Memory B cell (primary cell): ENCODE measurements at regions not wholly inside any gene's neighbourhood (a gene's known extent, or its start where the extent isn't known, plus 50 kb on each side); places are given as distances from the start of the nearest gene placed in this dataset.

Source experiments
- ATAC-seq: fragments of 150-1000 bp; cut with Tn5 transposase; 2 replicates; pipeline ENCODE4 v1.10.0; 2021; ENCODE audit warnings: low read depth, mild to moderate bottlenecking, moderate library complexity
- DNase-seq, 2 donors: peaks; one replicate each; pipeline ENCODE4 v3.0.0; 2022; ENCODE audit warnings: low spot score in 2 of 2
- H3K27ac Mint-ChIP-seq: one replicate; pipeline ENCODE4 v1.8.0; 2022; ENCODE audit warnings: mild to moderate bottlenecking, moderate library complexity, mixed read lengths
- H3K27me3 Mint-ChIP-seq: one replicate; pipeline ENCODE4 v1.8.0; 2022; ENCODE audit warnings: mixed read lengths
- H3K36me3 Mint-ChIP-seq: one replicate; pipeline ENCODE4 v1.8.0; 2022; ENCODE audit warnings: mild to moderate bottlenecking, mixed read lengths
- H3K4me1 Mint-ChIP-seq: one replicate; pipeline ENCODE4 v1.8.0; 2022; ENCODE audit warnings: mixed read lengths
- H3K4me3 Mint-ChIP-seq: one replicate; pipeline ENCODE4 v1.8.0; 2022; ENCODE audit warnings: mild to moderate bottlenecking, moderate library complexity, mixed read lengths
- H3K9me3 Mint-ChIP-seq: one replicate; pipeline ENCODE4 v1.8.0; 2022; ENCODE audit warnings: mixed read lengths

- ATAC-seq (no peak), DNase-seq (no peak)
- no peaks in the 10 kb centered on the region for H3K36me3 Mint-ChIP-seq
- H3K4me1 Mint-ChIP-seq = peaks cover 18% of the 10 kb centered on the region
- H3K27ac Mint-ChIP-seq = no peak overlapping the region
- no peaks in the 10 kb centered on the region for H3K9me3 Mint-ChIP-seq
- no peak overlapping the region for H3K4me3 Mint-ChIP-seq
- peaks cover 13% of the 10 kb centered on the region for H3K27me3 Mint-ChIP-seq
These were observed 87.6 kb upstream of the TBC1D3K start for GRCh38 chr17:37836593-37836992.

- no peak overlapping the region for H3K4me3 Mint-ChIP-seq
- peaks cover 13% of the 10 kb centered on the region for H3K27me3 Mint-ChIP-seq
- H3K4me1 Mint-ChIP-seq = peaks cover 15% of the 10 kb centered on the region
- DNase-seq (no peak), ATAC-seq (no peak)
- H3K36me3 Mint-ChIP-seq = no peaks in the 10 kb centered on the region
- H3K9me3 Mint-ChIP-seq = no peaks in the 10 kb centered on the region
- no peak overlapping the region for H3K27ac Mint-ChIP-seq
These were observed 89.3 kb upstream of the HNF1B start for GRCh38 chr17:37834168-37834567.

- DNase-seq (no peak), ATAC-seq (no peak)
- Mint-ChIP-seq H3K9me3 (no peaks in the 10 kb centered on the region), H3K27me3 (peaks cover 9% of the 10 kb centered on the region), H3K4me3 (peak overlapping the region; percentile 3), H3K36me3 (no peaks in the 10 kb centered on the region), H3K27ac (no peak overlapping the region), H3K4me1 (peaks cover 20% of the 10 kb centered on the region)
These were observed 88.5 kb upstream of the HNF1B start for GRCh38 chr17:37833237-37833859.

- no peaks in the 10 kb centered on the region for H3K36me3 Mint-ChIP-seq
These were observed 87.1 kb upstream of the HNF1B start for GRCh38 chr17:37831986-37832385.

GRCh38 chr17:37831492-37831891 lies 86.6 kb upstream of the HNF1B start:
- Mint-ChIP-seq H3K36me3 (no peaks in the 10 kb centered on the region), H3K4me3 (no peak overlapping the region), H3K27ac (no peak overlapping the region), H3K4me1 (peaks cover 26% of the 10 kb centered on the region), H3K9me3 (no peaks in the 10 kb centered on the region), H3K27me3 (peaks cover 9% of the 10 kb centered on the region)
- ATAC-seq (no peak), DNase-seq (no peak)

More at GRCh38 chr17:37831986-37832385, 87.1 kb upstream of the HNF1B start:
- Mint-ChIP-seq H3K4me1 (peaks cover 24% of the 10 kb centered on the region), H3K27me3 (peaks cover 9% of the 10 kb centered on the region), H3K9me3 (no peaks in the 10 kb centered on the region), H3K27ac (no peak overlapping the region), H3K4me3 (no peak overlapping the region)
- ATAC-seq (no peak), DNase-seq (no peak)

GRCh38 chr17:37830151-37830993 lies 85.5 kb upstream of the HNF1B start:
- Mint-ChIP-seq H3K4me1 (peaks cover 36% of the 10 kb centered on the region), H3K4me3 (no peak overlapping the region), H3K36me3 (no peaks in the 10 kb centered on the region), H3K9me3 (no peaks in the 10 kb centered on the region), H3K27ac (no peak overlapping the region), H3K27me3 (peaks cover 7% of the 10 kb centered on the region)
- no peak for DNase-seq
- ATAC-seq = peak; percentile 53

GRCh38 chr17:37829592-37830123 lies 84.8 kb upstream of the HNF1B start:
- peaks cover 40% of the 10 kb centered on the region for H3K4me1 Mint-ChIP-seq
- ATAC-seq = peak; percentile 63
- no peak overlapping the region for H3K4me3 Mint-ChIP-seq
- no peaks in the 10 kb centered on the region for H3K9me3 Mint-ChIP-seq
- no peak overlapping the region for H3K27ac Mint-ChIP-seq
- no peak for DNase-seq
- no peaks in the 10 kb centered on the region for H3K36me3 Mint-ChIP-seq
- peaks cover 4% of the 10 kb centered on the region for H3K27me3 Mint-ChIP-seq

GRCh38 chr17:37828651-37829124 lies 83.8 kb upstream of the HNF1B start:
- no peaks in the 10 kb centered on the region for H3K36me3 Mint-ChIP-seq
- no peaks in the 10 kb centered on the region for H3K9me3 Mint-ChIP-seq
- DNase-seq (no peak), ATAC-seq (no peak)
- no peak overlapping the region for H3K27ac Mint-ChIP-seq
- peaks cover 2% of the 10 kb centered on the region for H3K27me3 Mint-ChIP-seq
- H3K4me1 Mint-ChIP-seq = peaks cover 42% of the 10 kb centered on the region
- no peak overlapping the region for H3K4me3 Mint-ChIP-seq

GRCh38 chr17:37827905-37828650 lies 83.2 kb upstream of the HNF1B start:
- H3K4me1 Mint-ChIP-seq = peaks cover 37% of the 10 kb centered on the region
- H3K27ac Mint-ChIP-seq = no peak overlapping the region
- H3K36me3 Mint-ChIP-seq = no peaks in the 10 kb centered on the region
- H3K27me3 Mint-ChIP-seq = peaks cover 2% of the 10 kb centered on the region
- no peaks in the 10 kb centered on the region for H3K9me3 Mint-ChIP-seq
- H3K4me3 Mint-ChIP-seq = no peak overlapping the region
- DNase-seq = no peak
- ATAC-seq = no peak

- Mint-ChIP-seq H3K9me3 (no peaks in the 10 kb centered on the region), H3K36me3 (no peaks in the 10 kb centered on the region), H3K27ac (no peak overlapping the region), H3K27me3 (no peaks in the 10 kb centered on the region), H3K4me3 (no peak overlapping the region), H3K4me1 (peaks cover 32% of the 10 kb centered on the region)
- peak in 1 of 2 donors; percentile 38 for DNase-seq
- peak; percentile 80 for ATAC-seq
These were observed 81.9 kb upstream of the HNF1B start for GRCh38 chr17:37826497-37827430.

GRCh38 chr17:37825851-37826250 lies 81.0 kb upstream of the HNF1B start:
- Mint-ChIP-seq H3K36me3 (no peaks in the 10 kb centered on the region), H3K27me3 (no peaks in the 10 kb centered on the region), H3K9me3 (no peaks in the 10 kb centered on the region), H3K4me3 (no peak overlapping the region), H3K27ac (no peak overlapping the region), H3K4me1 (peaks cover 32% of the 10 kb centered on the region)
- ATAC-seq = no peak
- no peak for DNase-seq

- H3K27ac Mint-ChIP-seq = no peak overlapping the region
- no peak for DNase-seq
- no peak overlapping the region for H3K4me3 Mint-ChIP-seq
- H3K36me3 Mint-ChIP-seq = no peaks in the 10 kb centered on the region
- H3K27me3 Mint-ChIP-seq = no peaks in the 10 kb centered on the region
- ATAC-seq = no peak
- H3K9me3 Mint-ChIP-seq = no peaks in the 10 kb centered on the region
- H3K4me1 Mint-ChIP-seq = peaks cover 36% of the 10 kb centered on the region
These were observed 80.0 kb upstream of the HNF1B start for GRCh38 chr17:37824534-37825485.
